NCI-H774 (cell line): ENCODE measurements at regions not wholly inside any gene's neighbourhood (a gene's known extent, or its start where the extent isn't known, plus 50 kb on each side); places are given as distances from the start of the nearest gene placed in this dataset.
"Not testable (repeated sequence)": the region's sequence is repeated elsewhere in the genome, so short reads cannot be mapped to it uniquely, and the experiment has no call there.

ENCODE experiments used
- DNase-seq: peaks from one replicate; lab custom pipeline; 2025; lab: John Stamatoyannopoulos, UW

- no peak for DNase-seq
Measured at GRCh38 chr5:25764733-25765132, 1120.0 kb upstream of the CDH10 start.

GRCh38 chr5:25763781-25764180, 1119.0 kb upstream of the CDH10 start:
- no peak for DNase-seq

- no peak for DNase-seq
Measured at GRCh38 chr5:25754895-25755294, 1110.1 kb upstream of the CDH10 start.

- no peak for DNase-seq
Measured at GRCh38 chr5:25744908-25745307, 1100.1 kb upstream of the CDH10 start.

- no peak for DNase-seq
Measured at GRCh38 chr5:25716680-25717079, 1071.9 kb upstream of the CDH10 start.

- no peak for DNase-seq
Measured at GRCh38 chr5:25713259-25713658, 1068.5 kb upstream of the CDH10 start.

GRCh38 chr5:25707093-25707492, 1062.3 kb upstream of the CDH10 start:
- no peak for DNase-seq

GRCh38 chr5:25701936-25702335, 1057.2 kb upstream of the CDH10 start:
- no peak for DNase-seq

GRCh38 chr5:25694801-25695200, 1050.0 kb upstream of the CDH10 start:
- no peak for DNase-seq

GRCh38 chr5:25688156-25688555, 1043.4 kb upstream of the CDH10 start:
- no peak for DNase-seq

- no peak for DNase-seq
Measured at GRCh38 chr5:25669645-25670401, 1025.0 kb upstream of the CDH10 start.

GRCh38 chr5:25662610-25663009, 1017.8 kb upstream of the CDH10 start:
- DNase-seq = no peak

- not testable (repeated sequence) for DNase-seq
Measured at GRCh38 chr5:25650316-25650715, 1005.5 kb upstream of the CDH10 start.

- DNase-seq = no peak
Measured at GRCh38 chr5:25649628-25650265, 1005.0 kb upstream of the CDH10 start.

- no peak for DNase-seq
Measured at GRCh38 chr5:25646421-25647341, 1001.9 kb upstream of the CDH10 start.

- no peak for DNase-seq
Measured at GRCh38 chr5:25641124-25641523, 996.3 kb upstream of the CDH10 start.

GRCh38 chr5:25619273-25619672, 974.5 kb upstream of the CDH10 start:
- no peak for DNase-seq

GRCh38 chr5:25618821-25619220, 974.0 kb upstream of the CDH10 start:
- no peak for DNase-seq

GRCh38 chr5:25614466-25614865, 969.7 kb upstream of the CDH10 start:
- DNase-seq = no peak

GRCh38 chr5:25604681-25605080, 959.9 kb upstream of the CDH10 start:
- DNase-seq = no peak

GRCh38 chr5:25579111-25579510, 934.3 kb upstream of the CDH10 start:
- DNase-seq = no peak

GRCh38 chr5:25573691-25574090, 928.9 kb upstream of the CDH10 start:
- no peak for DNase-seq
